ENCODE measurements at regions not wholly inside any gene's neighbourhood (a gene's known extent, or its start where the extent isn't known, plus 50 kb on each side); places are given as distances from the start of the nearest gene placed in this dataset.

DNA sequence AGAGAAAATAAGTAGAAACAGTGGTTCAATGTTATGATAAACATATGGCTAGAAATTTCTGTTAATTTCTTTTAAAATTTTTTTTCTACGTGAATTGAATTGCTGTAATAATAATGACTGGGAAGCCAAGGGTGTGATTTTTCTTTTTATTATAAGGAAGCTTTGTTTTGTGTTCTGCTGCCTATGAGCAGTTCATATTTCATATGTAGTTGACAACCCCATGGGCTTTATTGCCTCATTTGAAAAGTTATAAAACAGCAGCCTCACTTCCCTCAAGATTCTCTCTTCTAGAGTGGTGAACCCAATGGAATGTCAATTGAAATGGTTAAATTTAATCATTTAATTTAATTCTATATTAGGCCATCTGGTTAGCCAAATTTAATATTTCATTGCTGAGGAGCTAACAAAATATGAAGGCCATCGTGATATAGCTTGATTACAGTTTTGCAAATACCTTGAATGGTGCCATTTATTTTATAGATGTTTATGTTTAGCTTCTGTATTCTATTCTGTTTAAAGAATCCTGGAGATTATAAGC lies 72.6 kb upstream of the DOCK10 start:
- Histone ChIP-seq H3K27me3 (ENCODE audit: control insufficient read depth in 2 of 2, insufficient read depth in 1 of 2, low read length in 1 of 2) (no peaks in the 10 kb centered on the region), H3K4me3 (ENCODE audit: low read length in 2 of 2) (no peak overlapping the region), H3K27ac (ENCODE audit: low read depth in 1 of 2, low read length in 1 of 2) (no peak overlapping the region), H3K36me3 (ENCODE audit: control insufficient read depth in 2 of 2, insufficient read depth in 2 of 2, low read length in 1 of 2) (no peaks in the 10 kb centered on the region), H3K9me3 (ENCODE audit: control insufficient read depth in 2 of 2, insufficient read depth in 1 of 2, low read length in 1 of 2) (no peaks in the 10 kb centered on the region), H3K4me1 (ENCODE audit: control insufficient read depth in 2 of 2, insufficient read depth in 2 of 2, low read length in 2 of 2) (no peaks in the 10 kb centered on the region)
- 98% methylated on average over 2 of the region's 2 CpGs for WGBS
- DNase-seq (ENCODE audit: low read depth in 6 of 9, low spot score in 9 of 9) = no peak

DNA sequence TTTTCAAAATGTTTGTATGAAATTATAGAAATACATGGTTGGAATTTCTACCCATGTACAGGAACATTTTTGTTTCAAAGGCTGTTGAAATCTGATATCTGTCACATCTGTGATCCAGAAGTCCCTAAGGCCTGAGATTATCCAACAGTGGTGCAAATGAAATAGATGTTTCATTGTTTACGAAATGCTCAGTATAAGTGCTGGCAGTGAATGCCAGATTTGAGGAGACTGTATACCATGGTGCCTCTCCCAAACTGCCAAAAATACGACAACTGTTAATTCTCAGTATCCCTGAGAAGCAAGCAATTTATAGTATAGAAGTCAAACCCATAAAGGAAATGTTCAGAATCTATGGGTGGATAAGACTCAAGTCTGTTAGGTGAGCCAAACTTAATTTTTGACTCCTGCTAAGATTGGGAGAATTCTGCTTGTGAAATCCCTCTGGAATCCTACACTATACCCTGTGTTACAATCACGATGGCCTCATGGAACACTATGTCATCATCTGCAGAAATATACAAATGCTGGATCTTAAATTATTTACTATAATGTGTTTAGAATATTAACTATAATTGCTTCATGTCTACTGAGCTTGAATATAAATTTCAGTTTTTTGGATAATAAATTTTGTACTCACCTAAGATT lies 71.2 kb upstream of the DOCK10 start:
- no peak for DNase-seq (ENCODE audit: low read depth in 6 of 9, low spot score in 9 of 9)
- H3K27me3 ChIP-seq (ENCODE audit: control insufficient read depth in 2 of 2, insufficient read depth in 1 of 2, low read length in 1 of 2) = no peaks in the 10 kb centered on the region
- no peaks in the 10 kb centered on the region for H3K9me3 ChIP-seq (ENCODE audit: control insufficient read depth in 2 of 2, insufficient read depth in 1 of 2, low read length in 1 of 2)
- H3K4me3 ChIP-seq (ENCODE audit: low read length in 2 of 2) = no peak overlapping the region
- H3K36me3 ChIP-seq (ENCODE audit: control insufficient read depth in 2 of 2, insufficient read depth in 2 of 2, low read length in 1 of 2) = no peaks in the 10 kb centered on the region
- WGBS = 94% methylated on average over 3 of the region's 3 CpGs
- no peaks in the 10 kb centered on the region for H3K4me1 ChIP-seq (ENCODE audit: control insufficient read depth in 2 of 2, insufficient read depth in 2 of 2, low read length in 2 of 2)
- H3K27ac ChIP-seq (ENCODE audit: low read depth in 1 of 2, low read length in 1 of 2) = no peak overlapping the region

DNA sequence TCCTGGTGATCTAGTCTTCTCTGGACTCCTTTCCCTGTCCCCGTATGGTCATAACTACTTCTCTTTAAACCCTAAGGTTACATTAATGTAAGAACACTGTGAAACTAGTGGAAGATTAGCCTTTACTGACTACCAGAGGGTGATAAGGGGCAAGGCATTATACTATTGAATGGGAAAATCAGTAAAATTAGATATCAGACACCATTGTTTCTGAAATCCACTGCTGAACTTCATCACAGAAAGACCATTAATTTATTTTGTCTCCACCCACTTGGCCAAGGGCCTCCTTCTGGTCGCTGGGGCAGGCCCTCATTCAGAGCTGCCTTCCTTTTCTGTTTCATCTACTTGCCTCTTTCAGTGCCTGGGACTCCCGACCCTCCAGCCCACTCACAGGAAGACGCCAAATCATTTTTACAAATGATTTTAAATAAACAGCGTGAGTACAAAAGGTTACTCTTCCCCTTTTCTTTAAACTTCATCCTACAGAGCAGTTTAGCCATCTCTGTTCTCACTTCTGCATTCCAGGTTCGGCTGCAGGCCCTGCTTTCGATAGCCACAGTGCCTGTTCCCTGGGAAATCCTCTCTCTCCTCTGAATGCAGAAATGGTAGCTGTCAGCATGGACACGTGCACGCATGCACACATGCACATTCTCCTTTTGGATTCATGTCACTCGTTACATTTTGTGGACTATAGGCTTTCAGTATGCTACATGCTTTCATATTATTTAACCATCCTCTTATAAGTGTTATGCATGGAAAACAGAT lies 70.3 kb upstream of the DOCK10 start:
- Histone ChIP-seq H3K36me3 (ENCODE audit: control insufficient read depth in 2 of 2, insufficient read depth in 2 of 2, low read length in 1 of 2) (no peaks in the 10 kb centered on the region), H3K27ac (ENCODE audit: low read depth in 1 of 2, low read length in 1 of 2) (no peak overlapping the region), H3K4me1 (ENCODE audit: control insufficient read depth in 2 of 2, insufficient read depth in 2 of 2, low read length in 2 of 2) (no peaks in the 10 kb centered on the region), H3K9me3 (ENCODE audit: control insufficient read depth in 2 of 2, insufficient read depth in 1 of 2, low read length in 1 of 2) (no peaks in the 10 kb centered on the region), H3K27me3 (ENCODE audit: control insufficient read depth in 2 of 2, insufficient read depth in 1 of 2, low read length in 1 of 2) (no peaks in the 10 kb centered on the region), H3K4me3 (ENCODE audit: low read length in 2 of 2) (no peak overlapping the region)
- DNase-seq (ENCODE audit: low read depth in 6 of 9, low spot score in 9 of 9) = peak in 1 of 9 donors; percentile 18
- 83% methylated on average over 10 of the region's 10 CpGs for WGBS

DNA sequence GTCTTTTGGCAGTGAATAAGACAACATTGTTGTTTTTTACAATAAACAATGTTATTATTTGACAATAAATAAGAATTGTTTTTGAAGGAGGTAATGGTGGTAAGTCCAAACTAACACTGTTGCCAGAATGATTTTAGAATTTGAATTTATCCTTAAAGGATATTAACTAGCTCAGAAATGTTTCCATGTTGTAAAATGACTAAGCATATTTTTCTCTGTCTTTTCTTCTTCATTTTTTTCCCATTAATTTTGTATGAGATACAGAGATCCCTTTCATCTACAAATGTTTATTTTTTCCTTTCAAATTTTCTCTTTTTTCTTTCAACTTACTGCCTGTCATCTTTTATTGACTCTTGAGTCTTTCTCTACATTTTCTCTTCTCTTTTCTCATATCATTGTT lies 66.5 kb upstream of the DOCK10 start:
- Histone ChIP-seq H3K9me3 (ENCODE audit: control insufficient read depth in 2 of 2, insufficient read depth in 1 of 2, low read length in 1 of 2) (no peaks in the 10 kb centered on the region), H3K4me3 (ENCODE audit: low read length in 2 of 2) (no peak overlapping the region), H3K27ac (ENCODE audit: low read depth in 1 of 2, low read length in 1 of 2) (no peak overlapping the region), H3K36me3 (ENCODE audit: control insufficient read depth in 2 of 2, insufficient read depth in 2 of 2, low read length in 1 of 2) (no peaks in the 10 kb centered on the region), H3K4me1 (ENCODE audit: control insufficient read depth in 2 of 2, insufficient read depth in 2 of 2, low read length in 2 of 2) (no peaks in the 10 kb centered on the region), H3K27me3 (ENCODE audit: control insufficient read depth in 2 of 2, insufficient read depth in 1 of 2, low read length in 1 of 2) (no peaks in the 10 kb centered on the region)
- DNase-seq (ENCODE audit: low read depth in 6 of 9, low spot score in 9 of 9) = no peak

DNA sequence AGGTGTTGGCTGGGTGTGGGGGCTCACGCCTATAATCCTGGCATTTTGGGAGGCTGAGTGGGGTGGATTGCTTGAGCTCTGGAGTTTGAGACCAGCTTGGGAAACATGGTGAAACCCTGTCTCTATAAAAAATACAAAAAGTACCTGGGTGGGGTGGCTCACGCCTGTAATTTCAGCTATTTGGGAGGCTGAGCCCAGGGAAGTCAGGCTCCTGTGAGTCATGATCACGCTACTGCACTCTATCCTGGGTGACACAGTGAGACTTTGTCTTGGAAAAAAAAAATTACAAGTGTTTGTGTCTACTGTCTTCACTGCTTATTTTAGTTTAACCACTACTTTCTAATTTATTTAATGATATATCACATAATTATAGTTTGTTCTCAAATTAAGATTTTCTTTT lies 62.7 kb upstream of the DOCK10 start:
- DNase-seq (ENCODE audit: low read depth in 6 of 9, low spot score in 9 of 9) = no peak
- no peak overlapping the region for H3K27ac ChIP-seq (ENCODE audit: low read depth in 1 of 2, low read length in 1 of 2)
- 96% methylated on average over 3 of the region's 3 CpGs for WGBS
- no peaks in the 10 kb centered on the region for H3K4me1 ChIP-seq (ENCODE audit: control insufficient read depth in 2 of 2, insufficient read depth in 2 of 2, low read length in 2 of 2)
- no peaks in the 10 kb centered on the region for H3K36me3 ChIP-seq (ENCODE audit: control insufficient read depth in 2 of 2, insufficient read depth in 2 of 2, low read length in 1 of 2)
- no peaks in the 10 kb centered on the region for H3K9me3 ChIP-seq (ENCODE audit: control insufficient read depth in 2 of 2, insufficient read depth in 1 of 2, low read length in 1 of 2)
- H3K27me3 ChIP-seq (ENCODE audit: control insufficient read depth in 2 of 2, insufficient read depth in 1 of 2, low read length in 1 of 2) = no peaks in the 10 kb centered on the region
- H3K4me3 ChIP-seq (ENCODE audit: low read length in 2 of 2) = no peak overlapping the region

DNA sequence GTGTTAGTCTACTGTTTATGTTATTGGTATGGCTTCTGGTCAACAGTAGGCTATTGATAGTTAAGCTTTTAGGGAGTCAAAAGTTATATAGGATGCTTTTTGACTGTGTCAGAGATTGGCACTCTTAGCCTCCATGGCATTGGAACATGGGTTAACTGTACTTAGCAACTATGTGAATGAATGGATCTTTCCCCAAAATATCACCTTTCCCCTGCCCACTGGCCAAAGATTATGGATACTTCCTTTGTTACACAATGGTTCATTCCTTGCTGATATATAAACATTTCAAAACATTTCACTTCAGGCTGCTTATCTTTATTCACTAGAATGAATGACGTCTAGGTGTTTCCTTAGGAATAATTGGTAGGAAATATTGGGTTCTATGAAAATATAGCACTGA lies 62.1 kb upstream of the DOCK10 start:
- no peaks in the 10 kb centered on the region for H3K27me3 ChIP-seq (ENCODE audit: control insufficient read depth in 2 of 2, insufficient read depth in 1 of 2, low read length in 1 of 2)
- no peaks in the 10 kb centered on the region for H3K4me1 ChIP-seq (ENCODE audit: control insufficient read depth in 2 of 2, insufficient read depth in 2 of 2, low read length in 2 of 2)
- no peak overlapping the region for H3K27ac ChIP-seq (ENCODE audit: low read depth in 1 of 2, low read length in 1 of 2)
- 97% methylated on average over 1 of the region's 1 CpG for WGBS
- H3K9me3 ChIP-seq (ENCODE audit: control insufficient read depth in 2 of 2, insufficient read depth in 1 of 2, low read length in 1 of 2) = no peaks in the 10 kb centered on the region
- no peak overlapping the region for H3K4me3 ChIP-seq (ENCODE audit: low read length in 2 of 2)
- DNase-seq (ENCODE audit: low read depth in 6 of 9, low spot score in 9 of 9) = no peak
- no peaks in the 10 kb centered on the region for H3K36me3 ChIP-seq (ENCODE audit: control insufficient read depth in 2 of 2, insufficient read depth in 2 of 2, low read length in 1 of 2)

DNA sequence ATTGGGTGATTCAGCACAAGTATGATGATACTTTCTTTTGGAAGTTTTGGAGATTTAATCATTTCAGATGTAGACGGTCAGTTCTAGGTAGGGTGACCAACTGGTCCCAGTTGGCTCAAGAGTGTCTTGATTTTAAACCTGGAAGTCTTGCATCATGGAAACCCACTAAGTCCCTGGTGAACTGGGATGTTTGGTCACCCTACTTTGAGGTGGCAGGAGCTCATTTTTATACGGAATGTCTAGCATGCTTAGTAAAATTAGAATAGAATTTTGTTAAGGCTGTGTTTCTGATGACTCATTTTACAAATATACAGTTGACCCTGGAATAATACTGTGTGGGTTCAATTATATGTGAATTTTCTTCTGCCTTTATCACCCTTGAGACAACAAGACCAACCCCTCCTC lies 61.5 kb upstream of the DOCK10 start:
- WGBS = 95% methylated on average over 2 of the region's 2 CpGs
- no peak overlapping the region for H3K4me3 ChIP-seq (ENCODE audit: low read length in 2 of 2)
- H3K4me1 ChIP-seq (ENCODE audit: control insufficient read depth in 2 of 2, insufficient read depth in 2 of 2, low read length in 2 of 2) = no peaks in the 10 kb centered on the region
- H3K27ac ChIP-seq (ENCODE audit: low read depth in 1 of 2, low read length in 1 of 2) = no peak overlapping the region
- no peaks in the 10 kb centered on the region for H3K27me3 ChIP-seq (ENCODE audit: control insufficient read depth in 2 of 2, insufficient read depth in 1 of 2, low read length in 1 of 2)
- H3K36me3 ChIP-seq (ENCODE audit: control insufficient read depth in 2 of 2, insufficient read depth in 2 of 2, low read length in 1 of 2) = no peaks in the 10 kb centered on the region
- DNase-seq (ENCODE audit: low read depth in 6 of 9, low spot score in 9 of 9) = no peak
- H3K9me3 ChIP-seq (ENCODE audit: control insufficient read depth in 2 of 2, insufficient read depth in 1 of 2, low read length in 1 of 2) = no peaks in the 10 kb centered on the region

DNA sequence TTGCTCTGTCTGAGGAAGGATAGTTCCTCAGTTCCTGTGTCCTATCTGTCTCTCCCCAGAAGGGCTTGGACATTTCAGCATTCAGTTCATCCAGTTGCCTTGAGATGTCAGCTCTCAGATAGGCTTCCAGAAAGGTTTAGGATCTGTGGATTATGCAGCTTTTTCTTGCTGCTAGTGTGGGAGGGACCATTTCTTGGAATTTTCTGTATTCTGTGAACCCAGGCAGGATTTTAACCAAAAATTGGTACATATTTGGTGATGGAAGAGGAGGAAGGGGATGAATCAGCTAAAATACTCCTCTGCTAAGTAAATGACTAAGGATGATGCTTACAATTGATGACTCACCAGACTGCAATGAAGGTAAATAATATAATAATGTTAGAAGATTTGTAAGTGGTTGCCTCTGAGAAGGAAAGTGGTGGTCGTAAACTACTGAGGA lies 58.6 kb upstream of the DOCK10 start:
- DNase-seq (ENCODE audit: low read depth in 6 of 9, low spot score in 9 of 9) = no peak
- no peaks in the 10 kb centered on the region for H3K4me1 ChIP-seq (ENCODE audit: control insufficient read depth in 2 of 2, insufficient read depth in 2 of 2, low read length in 2 of 2)
- H3K27me3 ChIP-seq (ENCODE audit: control insufficient read depth in 2 of 2, insufficient read depth in 1 of 2, low read length in 1 of 2) = no peaks in the 10 kb centered on the region
- H3K4me3 ChIP-seq (ENCODE audit: low read length in 2 of 2) = no peak overlapping the region
- H3K9me3 ChIP-seq (ENCODE audit: control insufficient read depth in 2 of 2, insufficient read depth in 1 of 2, low read length in 1 of 2) = no peaks in the 10 kb centered on the region
- no peaks in the 10 kb centered on the region for H3K36me3 ChIP-seq (ENCODE audit: control insufficient read depth in 2 of 2, insufficient read depth in 2 of 2, low read length in 1 of 2)
- WGBS = 87% methylated on average over 1 of the region's 1 CpG
- no peak overlapping the region for H3K27ac ChIP-seq (ENCODE audit: low read depth in 1 of 2, low read length in 1 of 2)

DNA sequence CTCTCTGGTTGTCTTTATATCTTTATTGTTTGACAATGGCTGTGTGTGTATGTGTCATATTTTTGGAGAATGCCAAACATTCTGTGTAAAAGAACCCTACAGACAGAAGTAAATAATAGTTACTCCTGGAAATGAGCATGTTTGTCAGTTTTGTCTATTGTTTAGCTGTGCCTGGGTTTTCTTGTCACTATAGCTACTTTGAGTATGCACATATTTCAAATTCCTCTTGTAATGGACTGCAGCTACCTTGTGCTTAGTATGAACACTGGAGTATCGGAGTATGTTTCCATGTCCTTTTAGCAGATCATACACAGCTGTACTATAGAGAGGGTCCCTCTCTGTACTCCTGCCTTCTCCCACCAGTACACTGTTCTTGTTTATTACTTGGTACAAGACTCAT lies 58.0 kb upstream of the DOCK10 start:
- H3K27ac ChIP-seq (ENCODE audit: low read depth in 1 of 2, low read length in 1 of 2) = no peak overlapping the region
- WGBS = 100% methylated on average over 1 of the region's 1 CpG
- DNase-seq (ENCODE audit: low read depth in 6 of 9, low spot score in 9 of 9) = no peak

More for the DNA sequence above, 58.0 kb upstream of the DOCK10 start:
- Histone ChIP-seq H3K4me3 (ENCODE audit: low read length in 2 of 2) (no peak overlapping the region), H3K36me3 (ENCODE audit: control insufficient read depth in 2 of 2, insufficient read depth in 2 of 2, low read length in 1 of 2) (no peaks in the 10 kb centered on the region), H3K4me1 (ENCODE audit: control insufficient read depth in 2 of 2, insufficient read depth in 2 of 2, low read length in 2 of 2) (no peaks in the 10 kb centered on the region), H3K9me3 (ENCODE audit: control insufficient read depth in 2 of 2, insufficient read depth in 1 of 2, low read length in 1 of 2) (no peaks in the 10 kb centered on the region), H3K27me3 (ENCODE audit: control insufficient read depth in 2 of 2, insufficient read depth in 1 of 2, low read length in 1 of 2) (no peaks in the 10 kb centered on the region)
